Activated effector memory CD4-positive, alpha-beta T cell treated with Interleukin-2 at 50 U/mL for 16 hours (primary cell): ENCODE measurements at regions not wholly inside any gene's neighbourhood (a gene's known extent, or its start where the extent isn't known, plus 50 kb on each side); places are given as distances from the start of the nearest gene placed in this dataset.

Experiments used
- DNase-seq: peaks from one replicate; pipeline ENCODE4 v3.0.0-alpha.2; 2020

DNA sequence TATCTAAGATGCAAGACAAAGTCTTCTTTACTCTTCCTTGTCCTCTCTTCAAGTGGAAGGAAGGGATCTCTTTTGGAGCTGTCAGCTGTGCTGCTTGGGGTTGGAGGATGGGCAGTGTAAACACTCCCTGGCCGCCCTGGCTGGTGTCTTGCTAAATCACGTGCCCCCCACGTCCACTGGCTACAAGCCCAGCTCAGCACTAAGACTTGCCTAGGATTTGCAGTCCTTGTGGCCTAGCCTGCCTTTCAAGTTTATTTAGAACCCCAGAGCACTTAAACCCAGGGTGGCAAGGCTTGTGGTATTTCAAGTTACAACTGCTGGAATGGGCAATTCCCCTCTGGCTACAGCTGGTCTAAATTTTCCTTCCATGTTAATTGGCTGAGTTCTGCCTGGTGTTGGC lies 272.4 kb upstream of the MYO3A start:
- DNase-seq = no peak

DNA sequence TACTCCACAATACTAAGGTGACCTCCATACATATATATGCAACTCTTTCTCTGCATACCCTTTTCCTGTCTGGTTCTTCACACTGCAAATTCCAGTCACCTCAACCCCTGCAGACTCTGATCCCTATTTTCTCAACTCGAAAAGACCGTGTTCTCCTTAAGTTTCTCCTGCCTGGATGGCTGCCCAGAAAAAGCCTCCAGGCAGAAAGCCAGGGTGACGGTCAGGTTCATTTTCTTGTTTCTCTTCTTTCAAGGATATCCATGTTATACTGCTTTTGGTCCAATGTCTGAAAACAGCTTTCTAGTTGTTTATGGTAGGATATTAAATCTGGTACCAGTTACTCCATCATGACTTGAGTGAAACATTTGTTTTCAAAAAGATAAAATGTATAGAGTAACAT lies 267.8 kb upstream of the MYO3A start:
- DNase-seq = no peak

DNA sequence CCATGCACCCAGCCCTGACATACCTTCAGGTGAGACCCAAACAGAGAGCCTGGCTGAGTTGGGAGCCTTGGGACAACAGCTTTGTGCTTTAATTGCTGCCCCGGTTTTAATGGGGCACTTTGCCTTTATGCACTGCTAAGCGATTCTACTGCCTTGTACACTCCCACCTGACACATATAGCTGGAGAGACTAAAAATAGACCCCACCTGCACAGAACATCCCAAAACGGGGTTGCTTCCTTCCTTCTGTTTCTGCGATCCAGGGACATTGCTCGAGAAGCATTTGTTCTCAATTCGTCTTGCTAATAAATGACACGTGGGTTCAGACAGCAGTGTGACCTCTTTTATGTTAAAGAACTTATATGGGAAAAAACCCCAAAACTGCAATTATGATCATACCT lies 258.8 kb upstream of the MYO3A start:
- DNase-seq = no peak

DNA sequence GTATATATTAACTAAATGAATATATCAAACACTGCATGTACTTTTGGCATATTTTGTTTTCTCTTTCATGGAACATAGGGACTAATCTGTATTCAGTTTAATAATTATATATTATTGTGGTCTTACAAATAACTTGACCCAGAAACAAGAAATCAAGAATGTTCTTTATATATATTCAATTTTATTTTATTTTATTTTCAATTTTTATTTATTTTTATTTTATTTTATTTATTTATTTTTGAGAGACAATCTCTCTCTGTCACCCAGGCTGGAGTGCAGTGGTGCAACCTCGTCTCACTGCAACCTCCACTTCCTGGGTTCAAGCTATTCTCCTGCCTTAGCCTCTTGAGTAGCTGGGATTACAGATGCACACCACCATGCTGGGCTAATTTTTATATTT lies 258.4 kb upstream of the MYO3A start:
- DNase-seq = no peak

DNA sequence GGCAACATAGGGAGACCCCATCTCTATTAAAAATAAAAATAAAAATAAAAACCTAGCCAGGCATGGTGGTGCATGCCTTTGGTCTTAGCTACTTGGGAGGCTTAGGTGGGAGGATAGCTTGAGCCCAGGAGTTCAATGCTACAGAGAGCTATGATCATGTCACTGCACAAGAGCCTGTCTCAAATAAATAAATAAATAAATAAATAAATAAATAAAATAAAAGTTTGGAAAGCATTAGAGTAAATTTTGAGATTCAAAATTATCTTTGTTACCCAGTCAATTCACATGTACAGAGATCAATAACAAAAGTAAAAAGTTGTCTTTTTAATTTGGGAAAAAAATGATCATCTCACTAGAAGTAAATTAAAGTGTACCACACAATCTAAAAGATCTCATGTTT lies 255.8 kb upstream of the MYO3A start:
- DNase-seq = no peak

DNA sequence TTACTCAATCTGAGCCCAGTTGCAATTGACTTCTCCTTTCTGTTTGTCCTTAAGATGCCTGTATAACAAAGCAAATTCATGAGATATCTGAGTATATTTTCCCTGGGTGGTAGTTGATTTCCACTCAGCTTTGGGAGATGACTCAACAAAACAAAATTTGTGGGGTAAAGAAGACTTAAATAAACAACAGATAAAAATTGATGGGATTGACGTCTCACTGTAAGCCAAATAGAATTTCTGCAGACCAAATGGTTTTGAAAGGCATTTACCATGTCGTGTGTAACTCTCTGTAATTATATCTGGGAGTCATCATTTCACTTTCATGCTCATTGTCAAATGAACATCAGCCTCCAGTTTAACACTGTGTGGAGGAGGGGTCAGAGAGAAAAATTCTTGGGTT lies 255.4 kb upstream of the MYO3A start:
- DNase-seq = no peak

DNA sequence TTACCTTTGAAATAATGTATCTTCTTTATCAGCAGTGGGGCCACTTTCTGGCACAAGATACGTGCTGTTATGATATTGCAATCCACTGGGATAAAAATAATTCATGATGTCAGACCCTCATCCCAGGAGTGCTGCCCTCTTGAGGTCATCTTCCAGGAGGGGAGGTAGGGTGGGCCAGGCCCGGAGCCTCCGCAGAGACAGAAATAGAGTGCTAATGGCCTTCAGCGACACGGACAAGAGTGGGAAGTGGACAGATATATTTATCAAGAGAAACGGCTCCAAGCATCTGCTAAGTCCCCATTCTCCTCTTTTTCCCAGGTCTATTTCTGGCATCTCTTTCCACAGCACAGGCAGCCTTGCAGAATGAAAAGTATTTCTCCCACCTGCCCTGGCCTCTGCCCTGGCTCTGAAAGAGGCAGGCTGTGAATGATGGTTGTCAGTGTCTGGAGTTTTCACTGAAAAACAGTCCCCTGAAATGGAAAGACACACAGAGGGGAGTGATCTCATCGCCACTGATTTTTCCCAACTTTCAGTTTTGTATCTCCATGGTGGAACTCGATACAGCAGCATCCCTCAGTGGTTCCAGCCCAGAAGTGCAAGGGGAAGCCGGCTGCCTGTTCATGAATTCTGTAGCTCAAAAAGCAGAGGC lies 251.7 kb upstream of the MYO3A start:
- DNase-seq = no peak

DNA sequence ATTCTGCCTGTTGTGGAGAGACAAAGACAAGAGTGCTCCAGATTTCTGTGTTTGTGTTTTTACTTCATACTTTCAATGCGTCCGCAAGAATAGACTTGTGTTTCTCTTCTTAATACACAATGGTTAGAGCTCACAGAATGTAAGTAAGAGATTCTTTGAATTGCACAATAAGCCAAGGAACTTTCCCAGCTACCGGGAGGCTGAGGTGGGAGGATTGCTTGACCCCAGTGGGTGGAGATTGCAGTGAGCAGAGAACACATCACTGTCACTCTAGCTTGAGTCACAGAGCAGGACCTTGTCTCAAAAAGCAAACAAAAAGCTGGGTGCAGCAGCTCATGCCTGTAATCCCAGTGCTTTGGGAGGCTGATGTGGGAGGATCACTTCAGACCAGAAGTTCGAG lies 250.7 kb upstream of the MYO3A start:
- DNase-seq = no peak

DNA sequence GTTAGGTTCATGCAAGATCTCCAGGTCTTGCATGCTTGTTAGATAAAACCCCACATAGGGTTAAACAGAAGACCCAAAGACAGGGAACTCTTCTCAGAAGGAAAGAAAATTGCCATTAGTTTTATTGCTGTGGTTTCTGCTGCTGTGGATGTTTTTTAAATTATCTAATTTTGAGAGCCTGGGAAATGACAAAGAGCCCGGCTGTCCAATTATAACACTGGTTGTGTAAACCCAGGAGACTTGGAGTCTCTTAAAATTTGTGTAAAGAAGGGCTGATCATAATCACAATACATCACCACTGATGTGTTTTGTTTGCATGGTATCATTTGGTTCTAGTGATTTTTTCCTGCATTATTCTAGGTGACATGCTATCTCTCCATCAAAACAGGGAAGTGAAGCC lies 246.5 kb upstream of the MYO3A start:
- no peak for DNase-seq

DNA sequence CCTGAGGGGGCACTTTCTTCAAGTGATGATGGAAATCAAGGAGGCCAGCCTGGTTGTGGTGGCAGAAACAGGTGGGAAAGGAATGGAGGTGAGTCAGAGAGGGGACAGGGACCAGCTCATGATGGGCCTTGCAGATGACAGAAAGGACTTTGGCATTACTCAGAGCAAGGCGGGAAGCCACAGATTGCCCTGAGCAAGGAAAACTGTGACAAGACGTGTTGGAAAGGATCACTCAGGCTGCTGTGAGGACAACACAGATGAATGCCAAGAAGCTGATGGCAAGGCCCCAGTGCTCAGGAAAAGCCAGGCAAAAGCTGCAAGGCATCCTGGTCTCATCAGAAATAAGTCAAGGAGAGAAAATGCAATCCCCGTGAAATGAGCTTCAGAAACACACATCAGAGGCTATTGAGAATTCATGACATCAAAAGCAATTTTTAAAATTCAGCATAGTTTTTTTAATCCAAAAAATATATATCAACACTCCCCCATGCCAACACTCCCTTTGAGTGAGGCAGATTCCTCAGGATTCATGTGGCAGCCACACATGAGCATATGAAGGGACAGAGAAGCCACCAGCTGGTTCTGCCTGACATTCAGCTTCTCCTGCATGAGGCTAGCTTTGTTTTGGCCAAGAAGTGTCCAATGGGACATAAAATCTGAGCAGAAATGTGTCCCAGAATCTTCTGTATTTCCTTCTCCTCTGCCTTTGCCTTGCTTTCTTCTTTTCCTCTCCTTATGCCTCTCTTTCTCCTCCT lies 244.5 kb upstream of the MYO3A start:
- no peak for DNase-seq

DNA sequence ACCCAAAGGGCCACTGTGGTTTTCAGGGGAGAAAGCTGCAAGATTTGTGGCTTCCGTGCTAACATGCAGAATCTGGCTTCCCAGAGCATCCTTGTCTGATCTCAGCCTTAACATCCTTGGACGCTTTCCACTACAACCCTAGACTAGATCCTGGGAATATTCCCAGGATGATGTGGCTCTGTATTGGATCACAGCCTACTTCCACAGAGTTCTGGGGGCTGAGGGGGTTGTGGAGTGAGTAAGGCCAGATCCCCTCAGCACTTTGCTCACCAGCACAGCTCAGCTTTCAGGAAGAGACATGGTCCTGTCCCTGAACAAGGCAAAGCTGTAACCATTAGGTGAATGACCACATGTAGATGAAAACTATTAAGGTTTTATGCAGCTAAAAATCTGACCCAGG lies 241.3 kb upstream of the MYO3A start:
- no peak for DNase-seq

DNA sequence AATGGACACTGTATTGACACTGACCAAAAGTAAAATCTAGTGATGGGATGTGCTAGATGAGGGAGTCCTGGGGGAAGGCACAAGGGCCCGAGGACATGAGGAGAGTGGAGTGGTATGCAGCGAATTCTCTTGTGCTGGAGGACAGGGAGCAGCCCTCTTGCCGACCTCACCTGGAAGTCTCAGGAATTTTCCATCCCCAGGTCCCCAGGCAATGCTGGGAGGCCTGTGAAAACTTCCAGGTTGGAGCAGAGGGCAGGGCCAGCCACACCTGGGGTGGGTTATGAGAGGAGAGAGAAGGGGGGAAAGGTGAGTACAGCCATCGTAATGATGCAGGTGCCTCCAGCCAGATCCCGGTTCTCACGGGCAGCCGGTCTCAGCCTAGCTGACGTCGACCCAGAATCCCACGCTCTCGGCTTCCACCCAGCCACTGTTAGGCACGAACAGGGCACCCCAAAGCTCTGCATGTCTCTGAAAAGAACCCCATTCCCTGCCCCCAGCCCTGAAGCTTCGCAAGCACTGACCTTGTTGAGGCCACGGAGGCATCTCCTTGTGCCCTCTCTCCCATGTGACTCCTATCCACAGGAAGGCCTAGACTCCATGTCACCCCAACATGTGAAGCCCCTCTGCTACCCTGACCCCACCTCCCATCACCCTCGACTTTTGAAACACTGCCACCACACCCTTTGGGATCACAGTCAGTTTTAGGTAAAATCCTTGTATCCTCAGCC lies 239.7 kb upstream of the MYO3A start:
- no peak for DNase-seq

DNA sequence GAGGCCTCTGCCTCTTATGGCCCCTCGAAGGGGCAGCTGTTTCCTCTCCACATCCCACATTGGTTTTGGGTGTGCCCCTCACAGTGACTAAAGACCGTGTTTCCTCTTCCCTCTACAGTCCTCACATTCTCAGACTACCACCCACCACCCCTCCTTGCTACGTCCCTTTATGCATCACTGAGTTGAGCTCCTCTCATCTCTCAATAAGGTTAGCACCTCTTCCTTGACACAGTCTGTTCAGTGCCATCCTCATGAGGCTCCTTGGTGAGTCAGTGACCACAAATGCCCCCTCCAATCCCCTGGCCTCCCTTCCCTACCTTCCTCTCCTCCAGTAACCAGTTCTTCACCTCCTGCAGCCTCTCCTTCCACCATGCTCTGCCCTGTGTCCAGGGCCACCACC lies 239.1 kb upstream of the MYO3A start:
- no peak for DNase-seq

DNA sequence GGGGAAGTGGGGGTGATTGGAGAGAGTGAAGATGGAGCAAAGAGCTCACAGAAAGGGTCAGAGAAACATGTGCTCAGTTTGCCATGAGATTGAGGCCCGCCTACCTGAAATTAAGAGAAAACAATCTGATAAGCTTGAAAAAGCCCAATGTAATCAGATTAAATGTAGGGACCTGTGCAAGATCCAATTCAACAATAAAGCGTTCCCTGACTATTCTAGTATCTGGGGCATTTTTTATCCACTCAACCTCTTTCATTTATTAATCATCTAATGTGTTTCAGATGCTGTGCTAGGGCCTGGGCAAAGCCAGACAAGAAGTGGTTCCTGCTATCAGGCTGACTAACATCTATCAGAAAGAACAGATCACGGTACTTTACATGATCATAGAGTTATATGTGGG lies 238.4 kb upstream of the MYO3A start:
- no peak for DNase-seq

DNA sequence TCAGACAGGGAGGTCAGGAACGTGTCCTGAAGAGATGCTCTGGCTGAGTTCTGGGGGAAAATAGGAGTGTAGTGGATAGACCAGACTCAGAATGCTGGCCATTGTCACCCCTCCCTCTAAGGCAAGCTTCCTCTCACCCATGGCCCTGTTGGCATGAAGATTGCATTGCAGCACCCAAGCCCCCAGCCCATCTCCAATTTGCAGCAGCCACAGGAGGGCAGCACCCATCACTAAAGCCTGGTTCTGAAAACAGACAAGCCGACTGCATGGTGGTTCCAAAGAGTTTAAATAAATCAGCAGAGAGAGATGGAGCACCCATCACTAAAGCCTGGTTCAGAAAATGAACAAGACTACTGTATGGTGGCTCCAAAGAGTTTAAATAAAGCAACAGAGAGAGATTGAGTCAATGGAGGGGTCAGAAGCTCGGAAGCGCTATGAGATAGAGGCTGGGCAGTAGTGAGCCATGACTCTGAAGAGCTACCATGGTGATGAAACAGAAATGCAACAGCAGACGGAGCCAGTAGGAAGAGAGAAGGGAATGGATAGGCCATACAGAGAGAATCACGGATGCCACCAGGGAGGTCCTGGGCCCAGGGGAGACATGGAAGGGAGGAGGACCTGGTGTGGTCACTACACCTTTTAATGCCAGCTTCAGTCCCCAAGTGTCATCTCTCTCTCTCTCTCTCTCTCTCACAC lies 237.9 kb upstream of the MYO3A start:
- no peak for DNase-seq

DNA sequence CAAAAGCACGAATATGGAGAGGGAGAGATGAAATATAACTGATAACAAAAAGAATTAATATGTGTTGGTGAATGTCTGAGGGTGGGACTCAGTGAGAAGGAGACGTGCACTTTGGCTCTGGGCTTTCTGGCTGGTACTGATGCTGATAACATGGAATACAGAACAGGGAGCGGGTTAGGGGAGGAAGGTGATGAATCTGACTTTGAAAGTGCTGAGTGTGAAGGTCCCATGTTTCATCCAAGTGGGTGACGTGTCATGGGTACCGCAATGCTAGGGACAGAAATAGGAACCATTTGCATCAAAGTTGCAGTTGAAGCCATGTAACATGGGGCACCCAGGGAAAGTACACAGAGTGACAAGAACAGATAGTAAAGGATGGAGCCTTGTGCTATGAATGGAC lies 236.6 kb upstream of the MYO3A start:
- no peak for DNase-seq

DNA sequence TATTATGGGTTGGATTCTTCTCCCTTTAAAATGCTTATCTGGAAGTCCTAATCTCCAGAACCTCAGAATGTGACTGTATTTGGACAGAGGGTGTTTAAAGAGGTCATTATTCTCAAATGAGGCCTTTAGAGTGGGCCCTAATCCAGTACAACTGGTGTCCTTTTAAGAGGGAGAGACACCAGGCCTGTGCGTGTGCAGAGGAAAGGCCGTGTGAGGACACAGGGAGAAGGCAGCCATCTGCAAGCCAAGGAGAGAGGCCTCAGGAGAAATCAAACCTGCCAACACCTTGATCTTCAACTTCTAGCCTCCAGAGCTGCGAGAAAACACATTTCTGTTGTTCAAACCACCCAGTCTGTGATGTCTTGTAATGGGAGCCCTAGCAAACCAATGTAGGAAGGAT lies 235.4 kb upstream of the MYO3A start:
- no peak for DNase-seq

DNA sequence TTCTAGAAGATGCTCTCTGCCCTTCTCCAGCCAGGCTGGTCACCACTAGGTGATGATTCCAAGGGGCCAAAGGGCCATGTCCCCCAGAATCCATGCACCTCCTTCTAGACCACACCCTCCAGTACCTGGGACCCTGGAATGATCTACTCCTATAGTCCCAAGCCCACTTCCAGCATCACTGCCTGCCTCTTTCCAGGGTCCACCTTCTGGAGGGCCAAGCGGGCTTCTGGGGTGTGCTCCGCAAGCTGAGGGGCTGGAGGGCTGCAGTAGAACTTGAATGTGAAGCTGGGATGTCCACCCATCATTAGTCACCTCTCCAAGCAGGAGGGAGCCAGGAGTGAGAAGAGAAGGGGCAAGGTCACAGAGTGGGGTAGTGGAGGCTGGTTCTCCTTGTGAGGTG lies 234.4 kb upstream of the MYO3A start:
- no peak for DNase-seq

DNA sequence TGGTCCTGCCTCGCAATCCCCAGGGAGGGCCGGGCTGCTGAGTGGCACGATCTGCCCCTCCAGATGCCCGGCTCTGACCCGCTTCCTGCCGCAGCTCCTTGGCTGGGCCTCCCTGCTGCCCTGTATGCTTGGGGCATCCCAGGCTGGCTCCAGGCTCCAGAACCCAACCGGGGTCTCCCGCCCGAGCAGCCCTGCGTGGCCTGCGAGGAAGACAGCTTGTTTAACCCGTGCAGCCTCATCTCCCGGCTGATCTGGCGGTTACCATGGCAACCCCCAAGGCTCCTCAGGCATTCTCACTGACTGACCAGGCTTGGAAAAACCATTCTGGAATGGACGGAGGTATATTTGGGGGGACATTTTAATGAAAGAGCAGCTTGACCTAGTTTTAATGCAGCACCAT lies 232.4 kb upstream of the MYO3A start:
- DNase-seq = no peak

DNA sequence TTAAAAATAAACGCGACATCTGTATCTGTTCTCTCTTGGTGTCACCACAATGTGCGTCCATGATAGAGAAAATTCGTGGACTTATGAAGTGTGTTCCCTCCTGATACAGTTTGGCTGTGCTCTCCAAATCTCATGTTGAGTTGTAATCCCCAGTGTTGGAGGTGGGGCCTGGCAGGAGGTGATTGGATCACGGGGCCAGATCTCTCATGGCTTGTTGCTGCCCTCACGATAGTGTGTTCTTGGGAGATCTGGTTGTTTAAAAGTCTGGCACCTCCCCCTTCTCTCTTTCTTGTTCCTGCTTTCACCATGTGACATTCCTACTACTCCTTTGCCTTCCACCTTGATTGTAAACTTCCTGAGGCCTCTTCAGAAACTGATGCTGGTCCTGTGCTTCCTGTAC lies 229.4 kb upstream of the MYO3A start:
- DNase-seq = no peak

DNA sequence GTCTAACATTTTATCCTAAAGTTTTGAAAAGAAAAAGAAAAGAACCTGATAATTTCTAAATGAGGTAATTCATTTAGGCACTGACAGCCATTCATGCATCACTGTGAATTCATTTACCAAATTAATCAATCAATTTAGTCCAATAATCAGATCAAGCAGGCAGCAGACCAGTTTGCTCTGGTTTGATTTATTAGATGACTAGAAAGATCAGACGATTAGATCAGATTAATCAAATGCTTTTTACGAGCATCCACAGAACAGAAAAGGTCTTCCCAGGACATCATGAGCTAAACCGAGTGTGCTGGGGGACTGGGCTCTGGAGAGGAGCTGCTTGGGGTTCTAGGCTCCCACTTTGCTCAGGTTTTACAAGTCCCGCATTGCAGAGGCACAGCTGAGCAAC lies 226.5 kb upstream of the MYO3A start:
- no peak for DNase-seq

DNA sequence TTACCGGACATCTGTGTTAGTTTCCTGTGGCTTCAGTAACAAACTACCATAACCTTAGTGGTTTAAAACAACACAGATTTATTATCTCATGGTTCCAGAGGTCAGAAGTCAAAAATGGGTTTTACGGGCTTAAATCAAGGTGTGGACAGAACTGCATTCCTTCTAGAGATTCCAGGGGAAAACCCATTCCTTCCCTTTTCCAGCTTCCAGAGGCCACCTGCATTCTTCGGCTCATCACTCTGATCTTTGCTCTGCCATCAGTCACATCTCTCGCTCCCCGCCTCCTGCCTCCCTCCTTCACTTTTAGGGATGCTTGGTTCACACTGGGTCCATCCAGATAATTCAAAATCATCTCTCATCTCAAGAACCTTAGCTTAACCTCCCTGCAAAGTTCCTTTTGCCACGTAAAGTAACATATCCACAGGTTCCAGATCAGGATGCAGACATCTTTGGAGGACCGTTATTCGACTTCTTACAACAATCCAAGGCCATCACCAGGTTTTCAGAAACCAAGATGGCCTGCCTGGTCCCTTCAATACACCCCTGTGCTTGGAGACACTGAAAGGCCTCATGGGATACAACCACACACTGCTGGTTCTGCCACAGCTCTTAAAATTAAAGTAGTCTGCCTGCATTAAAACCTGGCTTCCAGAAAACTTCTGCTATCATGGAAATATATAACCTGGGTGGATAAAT lies 225.9 kb upstream of the MYO3A start:
- no peak for DNase-seq

DNA sequence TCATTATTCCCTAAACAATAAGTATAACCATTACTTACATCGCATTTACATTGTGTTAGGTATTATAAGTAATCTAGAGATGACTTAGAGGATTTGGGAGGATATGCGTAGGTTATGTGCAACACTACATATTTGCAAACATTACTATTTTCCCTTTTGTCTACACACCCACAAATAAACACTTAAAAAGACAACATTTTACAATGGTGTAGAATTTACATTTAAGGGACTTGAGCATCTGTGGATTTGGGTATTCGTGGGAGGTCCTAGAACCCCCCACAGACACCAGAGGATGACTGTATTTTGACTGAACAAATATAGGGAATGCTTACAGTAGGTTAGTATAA lies 220.2 kb upstream of the MYO3A start:
- no peak for DNase-seq
